ENCODE measurements at regions not wholly inside any gene's neighbourhood (a gene's known extent, or its start where the extent isn't known, plus 50 kb on each side); places are given as distances from the start of the nearest gene placed in this dataset.

DNA sequence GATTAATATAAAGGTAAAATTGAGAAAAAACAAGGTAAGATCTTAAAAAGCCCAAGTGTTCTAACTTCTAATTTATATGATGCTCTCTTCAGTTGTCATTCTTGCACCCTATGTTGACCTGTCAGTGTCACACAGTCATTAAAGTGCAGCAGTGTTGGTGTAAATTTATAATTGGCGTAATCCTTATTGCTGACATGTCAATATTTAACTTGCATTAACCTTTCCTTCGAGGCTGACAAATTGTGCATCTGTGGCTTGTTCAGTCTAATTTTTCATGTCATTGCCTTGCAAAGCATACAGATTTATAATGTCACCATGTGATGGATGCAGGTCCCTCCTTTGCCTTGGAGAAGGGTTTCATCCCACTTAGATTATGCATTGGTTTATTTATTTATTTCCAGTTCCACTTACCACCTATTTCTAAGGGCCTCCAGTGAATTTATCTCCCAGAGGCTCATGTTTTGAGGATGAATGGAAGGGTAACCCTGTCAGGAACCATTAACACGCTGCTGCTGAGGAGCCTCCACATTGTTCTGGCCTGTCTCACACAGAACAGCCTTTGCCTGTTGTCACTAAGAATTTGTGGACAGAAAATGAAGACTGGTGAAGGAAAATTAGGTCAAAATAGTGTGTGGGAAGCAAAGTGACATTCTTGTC is 1098.5 kb upstream of the LCORL start:
- TF ChIP-seq, protein P1, sequence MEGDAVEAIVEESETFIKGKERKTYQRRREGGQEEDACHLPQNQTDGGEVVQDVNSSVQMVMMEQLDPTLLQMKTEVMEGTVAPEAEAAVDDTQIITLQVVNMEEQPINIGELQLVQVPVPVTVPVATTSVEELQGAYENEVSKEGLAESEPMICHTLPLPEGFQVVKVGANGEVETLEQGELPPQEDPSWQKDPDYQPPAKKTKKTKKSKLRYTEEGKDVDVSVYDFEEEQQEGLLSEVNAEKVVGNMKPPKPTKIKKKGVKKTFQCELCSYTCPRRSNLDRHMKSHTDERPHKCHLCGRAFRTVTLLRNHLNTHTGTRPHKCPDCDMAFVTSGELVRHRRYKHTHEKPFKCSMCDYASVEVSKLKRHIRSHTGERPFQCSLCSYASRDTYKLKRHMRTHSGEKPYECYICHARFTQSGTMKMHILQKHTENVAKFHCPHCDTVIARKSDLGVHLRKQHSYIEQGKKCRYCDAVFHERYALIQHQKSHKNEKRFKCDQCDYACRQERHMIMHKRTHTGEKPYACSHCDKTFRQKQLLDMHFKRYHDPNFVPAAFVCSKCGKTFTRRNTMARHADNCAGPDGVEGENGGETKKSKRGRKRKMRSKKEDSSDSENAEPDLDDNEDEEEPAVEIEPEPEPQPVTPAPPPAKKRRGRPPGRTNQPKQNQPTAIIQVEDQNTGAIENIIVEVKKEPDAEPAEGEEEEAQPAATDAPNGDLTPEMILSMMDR (conservative IDR thresholded peaks at IDR 0.05; ENCODE audit: low read length), result no peak
- TF ChIP-seq EZH2phosphoT487 (IDR thresholded peaks at IDR 0.05; ENCODE audit: borderline replicate concordance), result no peak
- H4K20me1 ChIP-seq (ENCODE audit: insufficient read depth, low read length, poor library complexity, severe bottlenecking), result no peaks in the 10 kb centered on the region
- no peak overlapping the region for H2AFZ ChIP-seq (ENCODE audit: low read length)
- no peaks in the 10 kb centered on the region for H3F3A ChIP-seq (ENCODE audit: low read depth)
- no peaks in the 10 kb centered on the region for H3K79me2 ChIP-seq (ENCODE audit: insufficient read depth, low read length)
- no peaks in the 10 kb centered on the region for H3K4me1 ChIP-seq (ENCODE audit: insufficient read depth, low read length, poor library complexity, severe bottlenecking)
- no peaks in the 10 kb centered on the region for H3K9me3 ChIP-seq (ENCODE audit: insufficient read depth, low read depth, low read length)
- H3K9me2 ChIP-seq (replicated peaks; ENCODE audit: low read depth, low read length), result no peaks in the 10 kb centered on the region
- no peak overlapping the region for H3K4me3 ChIP-seq (ENCODE audit: low read length, poor library complexity, severe bottlenecking)
- no peak overlapping the region for H3K4me2 ChIP-seq (ENCODE audit: low read depth, low read length, poor library complexity, severe bottlenecking)
- H3K27me3 ChIP-seq (ENCODE audit: insufficient read depth, low read length, poor library complexity, severe bottlenecking), result no peaks in the 10 kb centered on the region
- H3K9ac ChIP-seq (ENCODE audit: low read depth, low read length, poor library complexity, severe bottlenecking), result no peak overlapping the region
- H3K36me3 ChIP-seq (ENCODE audit: insufficient read depth, low read length), result no peaks in the 10 kb centered on the region

DNA sequence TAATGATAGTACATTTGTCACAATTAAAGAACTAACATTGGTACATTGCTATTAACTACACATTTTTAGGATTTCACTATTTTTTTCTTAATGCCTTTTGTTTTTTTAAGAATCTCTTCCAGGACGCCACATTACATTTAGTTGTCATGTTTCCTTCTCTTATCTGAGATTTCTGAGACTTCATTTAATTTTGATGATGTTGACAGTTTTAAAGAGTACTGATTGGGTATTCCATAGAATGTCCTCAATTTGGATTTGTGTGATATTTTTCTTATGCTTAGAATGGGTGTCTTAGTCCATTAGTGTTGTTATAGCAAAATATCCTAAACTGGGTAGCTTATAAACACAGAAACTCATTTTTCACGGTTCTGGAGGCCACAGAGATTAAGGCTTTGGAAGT is 1095.5 kb upstream of the LCORL start:
- no peaks in the 10 kb centered on the region for H3K79me2 ChIP-seq (ENCODE audit: insufficient read depth, low read length)
- H4K20me1 ChIP-seq (ENCODE audit: insufficient read depth, low read length, poor library complexity, severe bottlenecking), result no peaks in the 10 kb centered on the region
- no peaks in the 10 kb centered on the region for H3K9me3 ChIP-seq (ENCODE audit: insufficient read depth, low read depth, low read length)

DNA sequence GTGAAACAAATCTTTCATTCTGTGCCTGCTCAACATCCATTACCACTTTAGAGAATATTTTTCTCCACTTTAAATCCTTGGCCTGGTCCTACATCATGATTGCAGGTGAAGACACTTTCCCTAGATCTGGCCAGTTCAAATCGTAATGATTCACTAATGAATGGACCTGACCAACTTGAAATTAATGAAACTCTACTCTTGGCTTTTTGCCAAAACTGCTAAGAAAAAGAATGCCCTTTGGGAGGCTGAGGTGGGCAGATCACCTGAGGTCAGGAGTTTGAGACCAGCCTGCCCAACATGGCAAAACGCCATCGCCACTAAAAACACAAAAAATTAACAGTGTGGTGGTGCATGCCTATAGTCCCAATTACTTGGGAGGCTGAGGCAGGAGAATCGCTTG is 1082.6 kb upstream of the LCORL start:
- H4K20me1 ChIP-seq (ENCODE audit: insufficient read depth, low read length, poor library complexity, severe bottlenecking), result no peaks in the 10 kb centered on the region
- no peaks in the 10 kb centered on the region for H3F3A ChIP-seq (ENCODE audit: low read depth)
- H3K4me2 ChIP-seq (ENCODE audit: low read depth, low read length, poor library complexity, severe bottlenecking), result no peak overlapping the region
- H3K9me3 ChIP-seq (ENCODE audit: insufficient read depth, low read depth, low read length), result peaks cover 3% of the 10 kb centered on the region; the same call in 1 of the 2 replicates
- no peaks in the 10 kb centered on the region for H3K36me3 ChIP-seq (ENCODE audit: insufficient read depth, low read length)
- no peaks in the 10 kb centered on the region for H3K27me3 ChIP-seq (ENCODE audit: insufficient read depth, low read length, poor library complexity, severe bottlenecking)
- no peaks in the 10 kb centered on the region for H3K79me2 ChIP-seq (ENCODE audit: insufficient read depth, low read length)
- H3K9me2 ChIP-seq (replicated peaks; ENCODE audit: low read depth, low read length), result no peaks in the 10 kb centered on the region
- no peak overlapping the region for H2AFZ ChIP-seq (ENCODE audit: low read length)
- TF ChIP-seq EZH2phosphoT487 (IDR thresholded peaks at IDR 0.05; ENCODE audit: borderline replicate concordance), result no peak
- TF ChIP-seq, protein P1 (conservative IDR thresholded peaks at IDR 0.05; ENCODE audit: low read length), result no peak
- H3K9ac ChIP-seq (ENCODE audit: low read depth, low read length, poor library complexity, severe bottlenecking), result no peak overlapping the region
- H3K4me3 ChIP-seq (ENCODE audit: low read length, poor library complexity, severe bottlenecking), result no peak overlapping the region
- no peaks in the 10 kb centered on the region for H3K4me1 ChIP-seq (ENCODE audit: insufficient read depth, low read length, poor library complexity, severe bottlenecking)

More for the DNA sequence above, 1095.5 kb upstream of the LCORL start:
- Histone ChIP-seq H3F3A (ENCODE audit: low read depth) (no peaks in the 10 kb centered on the region), H3K9me2 (replicated peaks; ENCODE audit: low read depth, low read length) (no peaks in the 10 kb centered on the region), H3K4me3 (ENCODE audit: low read length, poor library complexity, severe bottlenecking) (no peak overlapping the region), H3K9ac (ENCODE audit: low read depth, low read length, poor library complexity, severe bottlenecking) (no peak overlapping the region), H2AFZ (ENCODE audit: low read length) (no peak overlapping the region), H3K27me3 (ENCODE audit: insufficient read depth, low read length, poor library complexity, severe bottlenecking) (no peaks in the 10 kb centered on the region), H3K36me3 (ENCODE audit: insufficient read depth, low read length) (no peaks in the 10 kb centered on the region), H3K4me2 (ENCODE audit: low read depth, low read length, poor library complexity, severe bottlenecking) (no peak overlapping the region), H3K4me1 (ENCODE audit: insufficient read depth, low read length, poor library complexity, severe bottlenecking) (no peaks in the 10 kb centered on the region)
- TF ChIP-seq EZH2phosphoT487 (IDR thresholded peaks at IDR 0.05; ENCODE audit: borderline replicate concordance), result no peak
- TF ChIP-seq, protein P1 (conservative IDR thresholded peaks at IDR 0.05; ENCODE audit: low read length), result no peak

All from Loucy (cell line).